Gastrocnemius medialis (tissue), 4 donors: ENCODE measurements at regions not wholly inside any gene's neighbourhood (a gene's known extent, or its start where the extent isn't known, plus 50 kb on each side); places are given as distances from the start of the nearest gene placed in this dataset.

Experiments used
- CTCF ChIP-seq, 5 experiments: fragments of 450-650 bp in 3 of 5; fragments of 200-600 bp in 2 of 5; sonication (generic) in 2 of 5; IDR thresholded peaks in 4 of 5; conservative IDR thresholded peaks in 1 of 5; 1 replicate in 4 of 5; 2 replicates in 1 of 5; pipeline ENCODE4 v1.5.1; 2016 to 2019; ENCODE audit warnings: antibody characterized with exemption in 5 of 5, mild to moderate bottlenecking in 3 of 5, moderate library complexity in 3 of 5
- POLR2A ChIP-seq, 2 donors: fragments of 450-650 bp; IDR thresholded peaks; one replicate each; pipeline ENCODE4 v1.6.1; 2017; ENCODE audit warnings: antibody characterized with exemption in 2 of 2, mild to moderate bottlenecking in 2 of 2, moderate library complexity in 2 of 2

GRCh38 chr6:148250975-148251685, 91.5 kb upstream of the SASH1 start:
- peak in 3 of 5 experiments; percentile 19 to 37 (median 30) for TF ChIP-seq CTCF (IDR thresholded peaks at IDR 0.05 in 4 of 5, conservative IDR thresholded peaks at IDR 0.05 in 1 of 5)
- no peak for TF ChIP-seq POLR2A (IDR thresholded peaks at IDR 0.05)
